ENCODE measurements at regions not wholly inside any gene's neighbourhood (a gene's known extent, or its start where the extent isn't known, plus 50 kb on each side); places are given as distances from the start of the nearest gene placed in this dataset.

GRCh38 chr7:98679741-98680140, 62.7 kb downstream of the NPTX2 start:
- DNase-seq, result no peak

- DNase-seq, result no peak
These were observed 64.4 kb downstream of the NPTX2 start for GRCh38 chr7:98681511-98681910.

- DNase-seq, result no peak
These were observed 64.9 kb downstream of the NPTX2 start for GRCh38 chr7:98681951-98682350.

GRCh38 chr7:98683514-98683913, 66.4 kb downstream of the NPTX2 start:
- no peak for DNase-seq

- DNase-seq, result no peak
These were observed 68.5 kb downstream of the NPTX2 start for GRCh38 chr7:98685541-98685940.

GRCh38 chr7:98686466-98687080, 69.5 kb downstream of the NPTX2 start:
- no peak for DNase-seq

- DNase-seq, result no peak
These were observed 70.1 kb downstream of the NPTX2 start for GRCh38 chr7:98687111-98687751.

GRCh38 chr7:98691619-98692018, 74.5 kb downstream of the NPTX2 start:
- DNase-seq, result no peak

GRCh38 chr7:98697083-98697482, 80.0 kb downstream of the NPTX2 start:
- no peak for DNase-seq

GRCh38 chr7:98697485-98698240, 80.6 kb downstream of the NPTX2 start:
- DNase-seq, result no peak

GRCh38 chr7:98698976-98699375, 81.9 kb downstream of the NPTX2 start:
- no peak for DNase-seq

GRCh38 chr7:98700533-98700932, 83.4 kb downstream of the NPTX2 start:
- DNase-seq, result no peak

GRCh38 chr7:98701372-98701771, 84.3 kb downstream of the NPTX2 start:
- DNase-seq, result no peak

GRCh38 chr7:98702021-98702420, 84.9 kb downstream of the NPTX2 start:
- no peak for DNase-seq

GRCh38 chr7:98703916-98704315, 86.8 kb downstream of the NPTX2 start:
- DNase-seq, result no peak

GRCh38 chr7:98705626-98706025, 88.5 kb downstream of the NPTX2 start:
- no peak for DNase-seq

GRCh38 chr7:98707076-98707475, 90.0 kb downstream of the NPTX2 start:
- DNase-seq, result no peak

- no peak for DNase-seq
These were observed 94.9 kb downstream of the NPTX2 start for GRCh38 chr7:98711945-98712344.

GRCh38 chr7:98713165-98713810, 96.2 kb downstream of the NPTX2 start:
- DNase-seq, result no peak

- DNase-seq, result no peak
These were observed 102.3 kb downstream of the NPTX2 start for GRCh38 chr7:98719396-98719795.

- DNase-seq, result no peak
These were observed 105.3 kb downstream of the NPTX2 start for GRCh38 chr7:98722402-98722801.

GRCh38 chr7:98724591-98724990, 107.5 kb downstream of the NPTX2 start:
- DNase-seq, result no peak

GRCh38 chr7:98727146-98727709, 110.1 kb downstream of the NPTX2 start:
- DNase-seq, result no peak
